OCI-LY7 (cell line): ENCODE measurements at regions not wholly inside any gene's neighbourhood (a gene's known extent, or its start where the extent isn't known, plus 50 kb on each side); places are given as distances from the start of the nearest gene placed in this dataset.

Source experiments
- BruUV-seq: library from RNA; stranded (reverse); fragments of 400-500 nt; replicated peaks from 2 replicates; lab custom pipeline; 2021; lab: Mats Ljungman, UMichigan
- CTCF ChIA-PET: fragments of 300-600 bp; sonication (Branson Sonifier 250); formaldehyde crosslinking; loops from one replicate; lab custom pipeline; 2022; ENCODE audit warnings: antibody characterized with exemption; ENCODE audit not compliant: unreplicated experiment; lab: Charles Lee
- POLR2A ChIA-PET: fragments of 300-600 bp; sonication (Branson Sonifier 250); formaldehyde crosslinking; loops from one replicate; lab custom pipeline; 2022; ENCODE audit warnings: antibody characterized with exemption; lab: Charles Lee
- DNase-seq: peaks from one replicate; pipeline ENCODE4 v3.0.0-alpha.2; 2015; ENCODE audit warnings: low spot score
- H2AFZ ChIP-seq: fragments of 200-600 bp; sonication (generic), shearing (Covaris generic); 2 replicates; pipeline ENCODE4 v1.6.1; 2014; ENCODE audit warnings: mild to moderate bottlenecking, antibody characterized with exemption, low read length, moderate library complexity
- H3K27ac ChIP-seq: fragments of 200-600 bp; sonication (generic); 2 replicates; pipeline ENCODE4 v1.5.1; 2014; ENCODE audit warnings: mixed run types, low read depth, mild to moderate bottlenecking, moderate library complexity, low read length, inconsistent platforms; ENCODE audit not compliant: poor library complexity, severe bottlenecking
- H3K36me3 ChIP-seq: fragments of 200-600 bp; sonication (generic); 2 replicates; pipeline ENCODE4 v1.6.1; 2014; ENCODE audit warnings: mild to moderate bottlenecking, antibody characterized with exemption, low read length, moderate library complexity, mixed read lengths; ENCODE audit not compliant: insufficient read depth
- H3K4me1 ChIP-seq: fragments of 200-600 bp; sonication (generic); 2 replicates; pipeline ENCODE4 v1.5.1; 2014; ENCODE audit warnings: mild to moderate bottlenecking, low read length; ENCODE audit not compliant: insufficient read depth, poor library complexity, severe bottlenecking
- H3K4me2 ChIP-seq: fragments of 200-600 bp; sonication (generic); 2 replicates; pipeline ENCODE4 v1.6.1; 2014; ENCODE audit warnings: mild to moderate bottlenecking, low read length
- H3K4me3 ChIP-seq: fragments of 200-600 bp; sonication (generic); 2 replicates; pipeline ENCODE4 v1.5.1; 2014; ENCODE audit warnings: mild to moderate bottlenecking, low read depth, low read length; ENCODE audit not compliant: poor library complexity, severe bottlenecking
- H3K79me2 ChIP-seq: fragments of 200-600 bp; sonication (generic); 2 replicates; pipeline ENCODE4 v1.6.1; 2016; ENCODE audit warnings: low read depth, mild to moderate bottlenecking, low read length, moderate library complexity, mixed read lengths; ENCODE audit not compliant: insufficient read depth
- H3K9me2 ChIP-seq: fragments of 200-600 bp; sonication (generic); 2 replicates; pipeline ENCODE4 v1.6.1; 2016; ENCODE audit warnings: mild to moderate bottlenecking, low read length, mixed read lengths; ENCODE audit not compliant: insufficient read depth
- H3K9me3 ChIP-seq: fragments of 200-600 bp; sonication (generic); 2 replicates; pipeline ENCODE4 v1.6.1; 2014; ENCODE audit warnings: mild to moderate bottlenecking, mixed run types, low read length, mixed read lengths
- H4K20me1 ChIP-seq: fragments of 200-600 bp; sonication (generic); 2 replicates; pipeline ENCODE4 v1.6.1; 2014; ENCODE audit warnings: mild to moderate bottlenecking, antibody characterized with exemption, low read length, moderate library complexity, mixed read lengths; ENCODE audit not compliant: insufficient read depth
- CTCF ChIP-seq: fragments of 200-600 bp; sonication (generic); conservative IDR thresholded peaks from 2 replicates; pipeline ENCODE4 v1.5.1; 2014; ENCODE audit warnings: mild to moderate bottlenecking, antibody characterized with exemption, low read length, moderate library complexity, mixed read lengths
- EZH2phosphoT487 ChIP-seq: fragments of 200-600 bp; sonication (generic); IDR thresholded peaks from 2 replicates; pipeline ENCODE4 v1.6.1; 2018; ENCODE audit warnings: low read depth, borderline replicate concordance, mild to moderate bottlenecking, mixed run types, antibody characterized with exemption, low read length, moderate library complexity, mixed read lengths
- intact Hi-C: fragments of 100-400 bp; cut with micrococcal nuclease; formaldehyde crosslinking; loops from one replicate; pipeline ENCODE4 v1.10.0; 2022; ENCODE audit not compliant: unreplicated experiment

DNA sequence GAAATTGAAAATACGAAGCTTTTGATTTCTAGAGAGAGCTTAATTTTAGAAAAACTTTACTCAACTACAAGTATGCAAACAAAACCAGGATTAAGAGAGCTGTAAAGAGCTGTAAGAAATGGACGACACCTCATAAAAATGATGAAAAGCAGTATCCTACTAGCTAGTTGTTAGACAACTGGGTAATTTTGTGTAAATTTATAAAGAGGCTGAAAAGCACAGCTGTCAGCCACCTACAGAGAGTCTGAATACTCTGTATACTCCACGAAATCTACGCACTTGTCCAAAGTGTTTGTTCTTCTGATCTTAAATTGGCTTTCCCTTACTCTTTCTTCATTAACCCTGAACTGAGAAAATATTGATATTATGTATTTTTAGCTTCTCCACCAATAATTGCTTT is 808.4 kb upstream of the EPHA7 start:
- Histone ChIP-seq H2AFZ (no peak overlapping the region), H3K79me2 (no peaks in the 10 kb centered on the region), H3K9me3 (no peaks in the 10 kb centered on the region), H4K20me1 (no peaks in the 10 kb centered on the region), H3K4me2 (no peak overlapping the region), H3K36me3 (no peaks in the 10 kb centered on the region), H3K4me1 (no peaks in the 10 kb centered on the region), H3K27ac (no peak overlapping the region), H3K4me3 (no peak overlapping the region), H3K9me2 (no peaks in the 10 kb centered on the region)
- ChIA-PET POLR2A (interaction anchor here (1.0 kb wide), 1 partner anchor 10 kb away, joined by 3 read pairs; no protein-coding TSS in a partner anchor), CTCF (no interaction called here)
- intact Hi-C loops, result no loop called here
- no peak for DNase-seq
- TF ChIP-seq EZH2phosphoT487 (no peak), CTCF (no peak)
- BruUV-seq, result no TSS peak

DNA sequence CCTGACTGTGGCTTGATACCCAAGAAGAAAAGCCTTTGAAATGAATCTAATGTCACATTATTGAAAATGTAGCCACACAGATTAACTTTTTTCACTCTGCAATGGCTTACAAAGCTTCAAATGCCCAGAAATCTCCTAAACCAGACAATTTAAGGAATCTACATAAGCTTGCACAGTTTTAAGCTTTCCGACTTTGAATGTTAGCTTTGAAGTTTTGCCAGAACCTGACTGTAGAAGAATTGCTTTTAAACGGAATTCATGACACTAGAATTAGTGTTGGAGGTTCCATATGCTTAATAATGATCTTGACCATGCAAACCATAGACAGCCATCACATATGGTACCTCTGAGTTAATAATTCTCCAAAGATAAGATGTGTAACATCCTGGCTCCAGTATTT is 798.5 kb upstream of the EPHA7 start:
- Histone ChIP-seq H3K4me3 (no peak overlapping the region), H3K27ac (no peak overlapping the region), H3K9me3 (no peaks in the 10 kb centered on the region), H2AFZ (no peak overlapping the region), H3K9me2 (no peaks in the 10 kb centered on the region), H3K4me2 (no peak overlapping the region), H3K36me3 (no peaks in the 10 kb centered on the region), H3K4me1 (no peaks in the 10 kb centered on the region), H4K20me1 (no peaks in the 10 kb centered on the region), H3K79me2 (no peaks in the 10 kb centered on the region)
- TF ChIP-seq EZH2phosphoT487 (no peak), CTCF (no peak)
- DNase-seq, result no peak
- intact Hi-C loops, result no loop called here
- no TSS peak for BruUV-seq
- ChIA-PET CTCF (no interaction called here), POLR2A (interaction anchor here (0.6 kb wide), 1 partner anchor 9 kb away, joined by 3 read pairs; no protein-coding TSS in a partner anchor)

- POLR2A ChIA-PET, result no interaction called here
- CTCF ChIA-PET, result no interaction called here
- H3K4me2 ChIP-seq, result no peak overlapping the region
- no peaks in the 10 kb centered on the region for H4K20me1 ChIP-seq
- no peaks in the 10 kb centered on the region for H3K4me1 ChIP-seq
- H3K4me3 ChIP-seq, result no peak overlapping the region
- H3K27ac ChIP-seq, result no peak overlapping the region
- H3K36me3 ChIP-seq, result no peaks in the 10 kb centered on the region
- no peak for DNase-seq
- TF ChIP-seq CTCF, result no peak
- TF ChIP-seq EZH2phosphoT487, result no peak
- no TSS peak for BruUV-seq
- H3K9me2 ChIP-seq, result no peaks in the 10 kb centered on the region
- H3K79me2 ChIP-seq, result no peaks in the 10 kb centered on the region
- intact Hi-C loops, result no loop called here
- H3K9me3 ChIP-seq, result no peaks in the 10 kb centered on the region
- no peak overlapping the region for H2AFZ ChIP-seq
Measured at GRCh38 chr6:94215552-94215951, 796.2 kb upstream of the EPHA7 start.
